SK-N-SH treated with all-trans-retinoic acid at 6 μM for 48 hours (cell line): ENCODE measurements at regions not wholly inside any gene's neighbourhood (a gene's known extent, or its start where the extent isn't known, plus 50 kb on each side); places are given as distances from the start of the nearest gene placed in this dataset.

Source experiments
- ATAC-seq: fragments of 200-7000 bp; cut with Tn5 transposase; 3 replicates; pipeline ENCODE4 v1.9.1; 2020; ENCODE audit warnings: mild to moderate bottlenecking, moderate library complexity
- ARNTL ChIP-seq: fragments of 450-650 bp; formaldehyde crosslinking; IDR thresholded peaks from 2 replicates; pipeline ENCODE4 v1.5.0; 2020; ENCODE audit warnings: low read depth, mild to moderate bottlenecking, moderate library complexity, borderline replicate concordance
- BACH2 ChIP-seq: fragments of 250-450 bp; sonication (Bioruptor Pico); IDR thresholded peaks from 2 replicates; pipeline ENCODE4 v1.9.0; 2021; ENCODE audit warnings: mild to moderate bottlenecking, borderline replicate concordance
- CSDC2 ChIP-seq: fragments of 250-450 bp; sonication (Bioruptor Pico); IDR thresholded peaks from 2 replicates; pipeline ENCODE4 v1.5.0; 2020; ENCODE audit warnings: mild to moderate bottlenecking, moderate library complexity
- ESRRG ChIP-seq: fragments of 250-450 bp; sonication (Bioruptor Pico); IDR thresholded peaks from 2 replicates; pipeline ENCODE4 v1.6.1; 2021; ENCODE audit warnings: mild to moderate bottlenecking
- ISL1 ChIP-seq: fragments of 250-450 bp; sonication (Bioruptor Pico); IDR thresholded peaks from 2 replicates; pipeline ENCODE4 v2.1.2; 2022; ENCODE audit warnings: mild to moderate bottlenecking, moderate library complexity
- OSR1 ChIP-seq: fragments of 250-450 bp; sonication (Bioruptor Pico); IDR thresholded peaks from 2 replicates; pipeline ENCODE4 v1.8.0; 2022; ENCODE audit warnings: moderate library complexity, mild to moderate bottlenecking, inconsistent platforms
- PPARA ChIP-seq: fragments of 250-450 bp; sonication (Bioruptor Pico); IDR thresholded peaks from 2 replicates; pipeline ENCODE4 v1.5.0; 2020; ENCODE audit warnings: mild to moderate bottlenecking, borderline replicate concordance
- RARB ChIP-seq: fragments of 250-450 bp; sonication (Bioruptor Pico); IDR thresholded peaks from 2 replicates; pipeline ENCODE4 v1.8.0; 2021; ENCODE audit warnings: mild to moderate bottlenecking, moderate library complexity
- SNAI2 ChIP-seq: fragments of 250-450 bp; sonication (Bioruptor Pico); IDR thresholded peaks from 2 replicates; pipeline ENCODE4 v1.5.0; 2020; ENCODE audit warnings: mild to moderate bottlenecking, moderate library complexity
- TCF4 ChIP-seq: fragments of 250-450 bp; sonication (Bioruptor Pico); IDR thresholded peaks from 2 replicates; pipeline ENCODE4 v1.8.0; 2021; ENCODE audit warnings: mild to moderate bottlenecking, moderate library complexity, borderline replicate concordance
- TOX ChIP-seq: fragments of 250-450 bp; sonication (Bioruptor Pico); IDR thresholded peaks from 2 replicates; pipeline ENCODE4 v1.8.0; 2021; ENCODE audit warnings: mild to moderate bottlenecking, moderate library complexity, borderline replicate concordance
- ZFP3 ChIP-seq: fragments of 250-450 bp; sonication (Bioruptor Pico); IDR thresholded peaks from 2 replicates; pipeline ENCODE4 v1.5.0; 2020; ENCODE audit warnings: mild to moderate bottlenecking, moderate library complexity
- ZFP30 ChIP-seq: fragments of 450-650 bp; formaldehyde crosslinking; IDR thresholded peaks from 2 replicates; pipeline ENCODE4 v1.5.0; 2022; ENCODE audit warnings: mild to moderate bottlenecking, moderate library complexity
- ZNF565 ChIP-seq: fragments of 450-650 bp; formaldehyde crosslinking; conservative IDR thresholded peaks from 2 replicates; pipeline ENCODE4 v1.5.0; 2020; ENCODE audit warnings: low read depth, mild to moderate bottlenecking, moderate library complexity
- ZNF8 ChIP-seq: fragments of 450-650 bp; formaldehyde crosslinking; IDR thresholded peaks from 2 replicates; pipeline ENCODE4 v1.5.0; 2020; ENCODE audit warnings: mild to moderate bottlenecking, moderate library complexity
- TF ChIP-seq, protein P1 (sequence below): fragments of 250-450 bp; sonication (Bioruptor Pico); IDR thresholded peaks from 2 replicates; pipeline ENCODE4 v1.8.0; 2020; ENCODE audit warnings: mild to moderate bottlenecking, moderate library complexity, borderline replicate concordance
- TF ChIP-seq, protein P2 (sequence below): fragments of 250-450 bp; sonication (Bioruptor Pico); IDR thresholded peaks from 2 replicates; pipeline ENCODE4 v1.5.1; 2021; ENCODE audit warnings: mild to moderate bottlenecking, moderate library complexity
- TF ChIP-seq, protein P3 (sequence below): fragments of 250-450 bp; sonication (Bioruptor Pico); IDR thresholded peaks from 2 replicates; pipeline ENCODE4 v1.5.0; 2020; ENCODE audit warnings: mild to moderate bottlenecking, moderate library complexity
- TF ChIP-seq, protein P4 (sequence below): fragments of 250-450 bp; sonication (Bioruptor Pico); IDR thresholded peaks from 2 replicates; pipeline ENCODE4 v1.5.1; 2020; ENCODE audit warnings: low read depth, mild to moderate bottlenecking, moderate library complexity
- TF ChIP-seq, protein P5 (sequence below): fragments of 250-450 bp; sonication (Bioruptor Pico); IDR thresholded peaks from 2 replicates; pipeline ENCODE4 v1.8.0; 2021; ENCODE audit warnings: low read depth, mild to moderate bottlenecking, moderate library complexity, borderline replicate concordance

DNA sequence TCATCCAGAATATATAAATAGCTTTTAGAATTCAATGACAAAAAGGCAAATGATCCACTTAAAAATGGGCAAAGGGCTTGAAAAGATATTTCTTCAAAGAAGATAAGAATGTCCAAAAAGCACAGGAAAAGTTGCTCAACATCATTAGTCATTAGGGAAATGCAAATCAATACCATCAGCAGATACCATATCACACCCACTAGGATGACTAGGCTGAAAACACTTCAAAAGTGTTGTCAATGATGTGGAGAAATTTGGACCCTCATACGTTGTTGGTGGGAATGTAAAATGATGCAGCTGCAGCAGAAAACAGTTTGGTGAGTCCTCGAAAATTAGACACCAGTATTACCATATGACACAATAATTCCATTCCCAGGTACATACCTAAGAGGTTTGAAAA, 303.6 kb upstream of the SLC35B3 start:
- no peak for ATAC-seq
- no peak for TF ChIP-seq ZNF565 (CRISPR knock-in tag)
- TF ChIP-seq SNAI2 (CRISPR knock-in tag) = no peak
- no peak for TF ChIP-seq BACH2
- no peak for TF ChIP-seq ESRRG (CRISPR knock-in tag)

DNA sequence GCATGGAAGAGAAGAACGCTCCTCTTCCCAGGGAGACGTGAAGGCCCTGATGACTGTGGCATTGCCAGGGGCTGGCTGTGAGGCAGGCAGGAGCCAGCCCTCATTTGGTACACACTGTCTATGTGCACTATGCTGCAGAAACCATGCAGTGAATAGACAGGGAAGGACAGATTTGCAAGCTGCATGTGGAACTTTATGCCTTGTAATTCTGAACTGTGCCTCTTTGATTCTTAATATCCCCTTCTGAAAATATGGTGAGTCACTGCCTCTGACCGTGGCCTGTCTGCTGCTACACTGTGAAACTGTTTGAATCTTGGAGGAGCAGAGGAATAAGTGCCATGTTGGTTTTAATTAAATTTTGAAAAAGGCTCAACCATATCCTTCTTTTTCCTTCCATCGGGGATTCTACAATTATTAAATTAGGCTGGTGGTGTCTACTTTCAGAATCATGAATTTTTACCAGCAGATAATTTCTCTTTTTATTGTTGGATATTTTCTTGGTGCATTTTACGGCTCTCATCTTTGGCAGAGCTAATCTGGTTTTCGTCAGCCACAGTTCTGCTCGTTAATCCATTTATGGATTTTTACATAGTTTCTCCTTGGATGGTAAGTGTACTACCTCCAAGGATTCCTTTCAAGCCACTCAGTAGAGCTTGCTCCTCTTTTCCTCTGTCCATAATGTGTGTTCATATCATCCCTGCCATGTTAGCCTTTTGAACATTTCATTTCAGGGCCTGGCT, 301.0 kb upstream of the SLC35B3 start:
- no peak for ATAC-seq
- TF ChIP-seq ESRRG (CRISPR knock-in tag) (no peak), ZNF8 (CRISPR knock-in tag) (no peak), TCF4 (no peak), ZNF565 (CRISPR knock-in tag) (no peak)

DNA sequence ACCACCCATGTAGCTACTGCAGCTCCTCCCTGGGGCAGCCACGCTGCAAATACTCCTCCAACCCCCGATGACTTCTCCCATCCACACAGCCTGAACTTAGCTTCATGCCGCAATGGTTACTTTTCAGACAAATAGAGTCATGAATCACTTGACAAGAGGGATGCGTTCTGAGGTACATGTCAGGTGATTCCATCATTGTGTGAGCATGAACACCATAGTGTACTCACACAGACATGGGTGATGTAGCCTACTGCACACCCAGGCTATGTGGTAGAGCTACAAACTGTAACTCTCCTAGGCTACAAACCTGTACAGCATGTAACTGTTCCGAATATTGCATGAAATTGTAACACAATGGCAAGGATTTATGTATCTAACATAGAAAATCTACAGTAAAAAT, 298.5 kb upstream of the SLC35B3 start:
- no peak for ATAC-seq
- TF ChIP-seq BACH2 = no peak
- no peak for TF ChIP-seq ZNF565 (CRISPR knock-in tag)
- no peak for TF ChIP-seq ISL1 (CRISPR knock-in tag)
- TF ChIP-seq, protein P1, sequence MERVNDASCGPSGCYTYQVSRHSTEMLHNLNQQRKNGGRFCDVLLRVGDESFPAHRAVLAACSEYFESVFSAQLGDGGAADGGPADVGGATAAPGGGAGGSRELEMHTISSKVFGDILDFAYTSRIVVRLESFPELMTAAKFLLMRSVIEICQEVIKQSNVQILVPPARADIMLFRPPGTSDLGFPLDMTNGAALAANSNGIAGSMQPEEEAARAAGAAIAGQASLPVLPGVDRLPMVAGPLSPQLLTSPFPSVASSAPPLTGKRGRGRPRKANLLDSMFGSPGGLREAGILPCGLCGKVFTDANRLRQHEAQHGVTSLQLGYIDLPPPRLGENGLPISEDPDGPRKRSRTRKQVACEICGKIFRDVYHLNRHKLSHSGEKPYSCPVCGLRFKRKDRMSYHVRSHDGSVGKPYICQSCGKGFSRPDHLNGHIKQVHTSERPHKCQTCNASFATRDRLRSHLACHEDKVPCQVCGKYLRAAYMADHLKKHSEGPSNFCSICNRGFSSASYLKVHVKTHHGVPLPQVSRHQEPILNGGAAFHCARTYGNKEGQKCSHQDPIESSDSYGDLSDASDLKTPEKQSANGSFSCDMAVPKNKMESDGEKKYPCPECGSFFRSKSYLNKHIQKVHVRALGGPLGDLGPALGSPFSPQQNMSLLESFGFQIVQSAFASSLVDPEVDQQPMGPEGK = no peak
- TF ChIP-seq ESRRG (CRISPR knock-in tag) = no peak
- TF ChIP-seq, protein P2, sequence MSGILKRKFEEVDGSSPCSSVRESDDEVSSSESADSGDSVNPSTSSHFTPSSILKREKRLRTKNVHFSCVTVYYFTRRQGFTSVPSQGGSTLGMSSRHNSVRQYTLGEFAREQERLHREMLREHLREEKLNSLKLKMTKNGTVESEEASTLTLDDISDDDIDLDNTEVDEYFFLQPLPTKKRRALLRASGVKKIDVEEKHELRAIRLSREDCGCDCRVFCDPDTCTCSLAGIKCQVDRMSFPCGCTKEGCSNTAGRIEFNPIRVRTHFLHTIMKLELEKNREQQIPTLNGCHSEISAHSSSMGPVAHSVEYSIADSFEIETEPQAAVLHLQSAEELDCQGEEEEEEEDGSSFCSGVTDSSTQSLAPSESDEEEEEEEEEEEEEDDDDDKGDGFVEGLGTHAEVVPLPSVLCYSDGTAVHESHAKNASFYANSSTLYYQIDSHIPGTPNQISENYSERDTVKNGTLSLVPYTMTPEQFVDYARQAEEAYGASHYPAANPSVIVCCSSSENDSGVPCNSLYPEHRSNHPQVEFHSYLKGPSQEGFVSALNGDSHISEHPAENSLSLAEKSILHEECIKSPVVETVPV (CRISPR knock-in tag) = no peak
- no peak for TF ChIP-seq OSR1 (CRISPR knock-in tag)
- TF ChIP-seq TCF4 = no peak
- no peak for TF ChIP-seq ZNF8 (CRISPR knock-in tag)
- TF ChIP-seq, protein P3, sequence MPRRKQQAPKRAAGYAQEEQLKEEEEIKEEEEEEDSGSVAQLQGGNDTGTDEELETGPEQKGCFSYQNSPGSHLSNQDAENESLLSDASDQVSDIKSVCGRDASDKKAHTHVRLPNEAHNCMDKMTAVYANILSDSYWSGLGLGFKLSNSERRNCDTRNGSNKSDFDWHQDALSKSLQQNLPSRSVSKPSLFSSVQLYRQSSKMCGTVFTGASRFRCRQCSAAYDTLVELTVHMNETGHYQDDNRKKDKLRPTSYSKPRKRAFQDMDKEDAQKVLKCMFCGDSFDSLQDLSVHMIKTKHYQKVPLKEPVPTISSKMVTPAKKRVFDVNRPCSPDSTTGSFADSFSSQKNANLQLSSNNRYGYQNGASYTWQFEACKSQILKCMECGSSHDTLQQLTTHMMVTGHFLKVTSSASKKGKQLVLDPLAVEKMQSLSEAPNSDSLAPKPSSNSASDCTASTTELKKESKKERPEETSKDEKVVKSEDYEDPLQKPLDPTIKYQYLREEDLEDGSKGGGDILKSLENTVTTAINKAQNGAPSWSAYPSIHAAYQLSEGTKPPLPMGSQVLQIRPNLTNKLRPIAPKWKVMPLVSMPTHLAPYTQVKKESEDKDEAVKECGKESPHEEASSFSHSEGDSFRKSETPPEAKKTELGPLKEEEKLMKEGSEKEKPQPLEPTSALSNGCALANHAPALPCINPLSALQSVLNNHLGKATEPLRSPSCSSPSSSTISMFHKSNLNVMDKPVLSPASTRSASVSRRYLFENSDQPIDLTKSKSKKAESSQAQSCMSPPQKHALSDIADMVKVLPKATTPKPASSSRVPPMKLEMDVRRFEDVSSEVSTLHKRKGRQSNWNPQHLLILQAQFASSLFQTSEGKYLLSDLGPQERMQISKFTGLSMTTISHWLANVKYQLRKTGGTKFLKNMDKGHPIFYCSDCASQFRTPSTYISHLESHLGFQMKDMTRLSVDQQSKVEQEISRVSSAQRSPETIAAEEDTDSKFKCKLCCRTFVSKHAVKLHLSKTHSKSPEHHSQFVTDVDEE = no peak
- TF ChIP-seq ZFP3 = no peak
- TF ChIP-seq, protein P4, sequence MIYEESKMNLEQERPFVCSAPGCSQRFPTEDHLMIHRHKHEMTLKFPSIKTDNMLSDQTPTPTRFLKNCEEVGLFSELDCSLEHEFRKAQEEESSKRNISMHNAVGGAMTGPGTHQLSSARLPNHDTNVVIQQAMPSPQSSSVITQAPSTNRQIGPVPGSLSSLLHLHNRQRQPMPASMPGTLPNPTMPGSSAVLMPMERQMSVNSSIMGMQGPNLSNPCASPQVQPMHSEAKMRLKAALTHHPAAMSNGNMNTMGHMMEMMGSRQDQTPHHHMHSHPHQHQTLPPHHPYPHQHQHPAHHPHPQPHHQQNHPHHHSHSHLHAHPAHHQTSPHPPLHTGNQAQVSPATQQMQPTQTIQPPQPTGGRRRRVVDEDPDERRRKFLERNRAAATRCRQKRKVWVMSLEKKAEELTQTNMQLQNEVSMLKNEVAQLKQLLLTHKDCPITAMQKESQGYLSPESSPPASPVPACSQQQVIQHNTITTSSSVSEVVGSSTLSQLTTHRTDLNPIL (CRISPR knock-in tag) = no peak
- no peak for TF ChIP-seq CSDC2
- TF ChIP-seq PPARA (CRISPR knock-in tag) = no peak
- no peak for TF ChIP-seq ZFP30
- no peak for TF ChIP-seq RARB (CRISPR knock-in tag)
- no peak for TF ChIP-seq SNAI2 (CRISPR knock-in tag)
- TF ChIP-seq, all 23 proteins: peak for 0

DNA sequence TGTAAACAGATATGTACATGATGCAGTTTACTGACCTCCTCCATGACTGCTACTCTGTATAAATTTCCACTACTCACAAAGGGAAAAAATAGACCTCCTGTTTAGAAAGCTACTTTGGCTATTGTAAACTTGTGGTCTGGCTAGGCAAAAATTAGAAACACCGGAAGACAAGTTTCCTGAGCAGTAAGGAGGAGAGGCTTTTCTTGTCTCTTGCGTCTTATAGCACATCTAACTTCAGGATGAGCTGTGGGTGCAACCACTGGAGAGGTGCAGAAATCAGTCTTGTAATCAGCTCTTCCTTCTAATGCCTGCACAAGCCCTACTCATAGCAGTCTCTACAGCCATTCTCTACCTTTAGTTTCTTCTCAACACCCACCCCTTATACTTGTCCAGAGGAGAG, 296.5 kb upstream of the SLC35B3 start:
- no peak for TF ChIP-seq SNAI2 (CRISPR knock-in tag)
- TF ChIP-seq, protein P4 (CRISPR knock-in tag) = no peak
- TF ChIP-seq ZFP30 = no peak
- no peak for TF ChIP-seq TCF4
- no peak for TF ChIP-seq CSDC2
- TF ChIP-seq, protein P5, sequence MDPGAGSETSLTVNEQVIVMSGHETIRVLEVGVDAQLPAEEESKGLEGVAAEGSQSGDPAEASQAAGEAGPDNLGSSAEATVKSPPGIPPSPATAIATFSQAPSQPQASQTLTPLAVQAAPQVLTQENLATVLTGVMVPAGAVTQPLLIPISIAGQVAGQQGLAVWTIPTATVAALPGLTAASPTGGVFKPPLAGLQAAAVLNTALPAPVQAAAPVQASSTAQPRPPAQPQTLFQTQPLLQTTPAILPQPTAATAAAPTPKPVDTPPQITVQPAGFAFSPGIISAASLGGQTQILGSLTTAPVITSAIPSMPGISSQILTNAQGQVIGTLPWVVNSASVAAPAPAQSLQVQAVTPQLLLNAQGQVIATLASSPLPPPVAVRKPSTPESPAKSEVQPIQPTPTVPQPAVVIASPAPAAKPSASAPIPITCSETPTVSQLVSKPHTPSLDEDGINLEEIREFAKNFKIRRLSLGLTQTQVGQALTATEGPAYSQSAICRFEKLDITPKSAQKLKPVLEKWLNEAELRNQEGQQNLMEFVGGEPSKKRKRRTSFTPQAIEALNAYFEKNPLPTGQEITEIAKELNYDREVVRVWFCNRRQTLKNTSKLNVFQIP (CRISPR knock-in tag) = no peak
- TF ChIP-seq ARNTL (CRISPR knock-in tag) = no peak
- no peak for TF ChIP-seq TOX
- TF ChIP-seq ESRRG (CRISPR knock-in tag) = no peak
- no peak for ATAC-seq
